SK-N-SH (cell line): ENCODE measurements at regions not wholly inside any gene's neighbourhood (a gene's known extent, or its start where the extent isn't known, plus 50 kb on each side); places are given as distances from the start of the nearest gene placed in this dataset.

ENCODE experiments used
- CHD2 ChIP-seq: fragments of 150-350 bp; IDR thresholded peaks from 2 replicates; pipeline ENCODE4 v1.6.1; 2018; ENCODE audit warnings: low read length; ENCODE audit not compliant: partially characterized antibody
- CTCF ChIP-seq: fragments of 200-600 bp; sonication (generic); IDR thresholded peaks from 2 replicates; pipeline ENCODE4 v1.6.1; 2017; ENCODE audit warnings: antibody characterized with exemption, mild to moderate bottlenecking, moderate library complexity
- GABPA ChIP-seq: IDR thresholded peaks from 2 replicates; pipeline ENCODE4 v1.4.0; 2012; ENCODE audit warnings: low read depth, mild to moderate bottlenecking
- MAX ChIP-seq: IDR thresholded peaks from 2 replicates; pipeline ENCODE4 v1.4.0; 2012; ENCODE audit warnings: low read depth
- SIN3A ChIP-seq: IDR thresholded peaks from 2 replicates; pipeline ENCODE4 v1.6.1; 2012; ENCODE audit warnings: low read depth, mild to moderate bottlenecking, low read length, moderate library complexity, borderline replicate concordance

GRCh38 chr7:47034180-47034579 is 547.7 kb downstream of the TNS3 start:
- TF ChIP-seq MAX (no peak), CHD2 (no peak), SIN3A (no peak), CTCF (no peak), GABPA (no peak)
